ENCODE measurements at regions not wholly inside any gene's neighbourhood (a gene's known extent, or its start where the extent isn't known, plus 50 kb on each side); places are given as distances from the start of the nearest gene placed in this dataset.

GRCh38 chr15:79179597-79179996 lies 89.0 kb upstream of the RASGRF1 start:
- TF ChIP-seq CTCF (IDR thresholded peaks at IDR 0.05; ENCODE audit: low read depth, low read length), result no peak
- DNase-seq (ENCODE audit: low read depth in 2 of 2), result no peak
- no peak overlapping the region for H3K4me3 ChIP-seq (replicated peaks in 1 of 2; ENCODE audit: low read depth in 2 of 2, low read length in 2 of 2)

- peak in 1 of 2 donors; percentile 6 for DNase-seq (ENCODE audit: low read depth in 2 of 2)
- TF ChIP-seq CTCF (IDR thresholded peaks at IDR 0.05; ENCODE audit: low read depth, low read length), result no peak
- no peak overlapping the region for H3K4me3 ChIP-seq (replicated peaks in 1 of 2; ENCODE audit: low read depth in 2 of 2, low read length in 2 of 2)
Observed at GRCh38 chr15:79179108-79179561, 88.6 kb upstream of the RASGRF1 start.

GRCh38 chr15:79178594-79178993 lies 88.0 kb upstream of the RASGRF1 start:
- H3K4me3 ChIP-seq (replicated peaks in 1 of 2; ENCODE audit: low read depth in 2 of 2, low read length in 2 of 2), result no peak overlapping the region
- DNase-seq (ENCODE audit: low read depth in 2 of 2), result no peak
- no peak for TF ChIP-seq CTCF (IDR thresholded peaks at IDR 0.05; ENCODE audit: low read depth, low read length)

- H3K4me3 ChIP-seq (replicated peaks in 1 of 2; ENCODE audit: low read depth in 2 of 2, low read length in 2 of 2), result no peak overlapping the region
- no peak for TF ChIP-seq CTCF (IDR thresholded peaks at IDR 0.05; ENCODE audit: low read depth, low read length)
- no peak for DNase-seq (ENCODE audit: low read depth in 2 of 2)
Observed at GRCh38 chr15:79176151-79176550, 85.6 kb upstream of the RASGRF1 start.

- DNase-seq (ENCODE audit: low read depth in 2 of 2), result no peak
- H3K4me3 ChIP-seq (replicated peaks in 1 of 2; ENCODE audit: low read depth in 2 of 2, low read length in 2 of 2), result no peak overlapping the region
- TF ChIP-seq CTCF (IDR thresholded peaks at IDR 0.05; ENCODE audit: low read depth, low read length), result no peak
Observed at GRCh38 chr15:79172801-79173460, 82.4 kb upstream of the RASGRF1 start.

GRCh38 chr15:79172032-79172481 lies 81.5 kb upstream of the RASGRF1 start:
- DNase-seq (ENCODE audit: low read depth in 2 of 2), result peak; percentile 7 to 13
- no peak overlapping the region for H3K4me3 ChIP-seq (replicated peaks in 1 of 2; ENCODE audit: low read depth in 2 of 2, low read length in 2 of 2)
- no peak for TF ChIP-seq CTCF (IDR thresholded peaks at IDR 0.05; ENCODE audit: low read depth, low read length)

Data from cardiac fibroblast (primary cell).